GM20000 (cell line): ENCODE measurements at regions not wholly inside any gene's neighbourhood (a gene's known extent, or its start where the extent isn't known, plus 50 kb on each side); places are given as distances from the start of the nearest gene placed in this dataset.

Experiments used
- DNase-seq: peaks from one replicate; pipeline ENCODE4 v3.0.0; 2012; ENCODE audit warnings: low spot score
- TF ChIP-seq, protein P1 (sequence below): IDR thresholded peaks from 2 replicates; pipeline ENCODE4 v1.5.1; 2012; ENCODE audit warnings: mild to moderate bottlenecking, control low read depth; ENCODE audit errors: extremely low read depth, missing control alignments

GRCh38 chr1:29983321-29983720 is 740.1 kb downstream of the MATN1 start:
- DNase-seq, result no peak
- TF ChIP-seq, protein P1, sequence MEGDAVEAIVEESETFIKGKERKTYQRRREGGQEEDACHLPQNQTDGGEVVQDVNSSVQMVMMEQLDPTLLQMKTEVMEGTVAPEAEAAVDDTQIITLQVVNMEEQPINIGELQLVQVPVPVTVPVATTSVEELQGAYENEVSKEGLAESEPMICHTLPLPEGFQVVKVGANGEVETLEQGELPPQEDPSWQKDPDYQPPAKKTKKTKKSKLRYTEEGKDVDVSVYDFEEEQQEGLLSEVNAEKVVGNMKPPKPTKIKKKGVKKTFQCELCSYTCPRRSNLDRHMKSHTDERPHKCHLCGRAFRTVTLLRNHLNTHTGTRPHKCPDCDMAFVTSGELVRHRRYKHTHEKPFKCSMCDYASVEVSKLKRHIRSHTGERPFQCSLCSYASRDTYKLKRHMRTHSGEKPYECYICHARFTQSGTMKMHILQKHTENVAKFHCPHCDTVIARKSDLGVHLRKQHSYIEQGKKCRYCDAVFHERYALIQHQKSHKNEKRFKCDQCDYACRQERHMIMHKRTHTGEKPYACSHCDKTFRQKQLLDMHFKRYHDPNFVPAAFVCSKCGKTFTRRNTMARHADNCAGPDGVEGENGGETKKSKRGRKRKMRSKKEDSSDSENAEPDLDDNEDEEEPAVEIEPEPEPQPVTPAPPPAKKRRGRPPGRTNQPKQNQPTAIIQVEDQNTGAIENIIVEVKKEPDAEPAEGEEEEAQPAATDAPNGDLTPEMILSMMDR, result no peak

GRCh38 chr1:29981586-29982239 is 741.7 kb downstream of the MATN1 start:
- TF ChIP-seq, protein P1, result no peak

GRCh38 chr1:29977550-29977949 is 741.2 kb downstream of the PTPRU start:
- TF ChIP-seq, protein P1, result no peak
- DNase-seq, result no peak

More at GRCh38 chr1:29981586-29982239, 741.7 kb downstream of the MATN1 start:
- no peak for DNase-seq

- TF ChIP-seq, protein P1, result no peak
- DNase-seq, result peak; percentile 25
These were observed 738.8 kb downstream of the PTPRU start for GRCh38 chr1:29975036-29975694.

- TF ChIP-seq, protein P1, result no peak
- no peak for DNase-seq
These were observed 738.0 kb downstream of the PTPRU start for GRCh38 chr1:29974316-29974724.

GRCh38 chr1:29973406-29973805 is 737.1 kb downstream of the PTPRU start:
- TF ChIP-seq, protein P1, result no peak

DNA sequence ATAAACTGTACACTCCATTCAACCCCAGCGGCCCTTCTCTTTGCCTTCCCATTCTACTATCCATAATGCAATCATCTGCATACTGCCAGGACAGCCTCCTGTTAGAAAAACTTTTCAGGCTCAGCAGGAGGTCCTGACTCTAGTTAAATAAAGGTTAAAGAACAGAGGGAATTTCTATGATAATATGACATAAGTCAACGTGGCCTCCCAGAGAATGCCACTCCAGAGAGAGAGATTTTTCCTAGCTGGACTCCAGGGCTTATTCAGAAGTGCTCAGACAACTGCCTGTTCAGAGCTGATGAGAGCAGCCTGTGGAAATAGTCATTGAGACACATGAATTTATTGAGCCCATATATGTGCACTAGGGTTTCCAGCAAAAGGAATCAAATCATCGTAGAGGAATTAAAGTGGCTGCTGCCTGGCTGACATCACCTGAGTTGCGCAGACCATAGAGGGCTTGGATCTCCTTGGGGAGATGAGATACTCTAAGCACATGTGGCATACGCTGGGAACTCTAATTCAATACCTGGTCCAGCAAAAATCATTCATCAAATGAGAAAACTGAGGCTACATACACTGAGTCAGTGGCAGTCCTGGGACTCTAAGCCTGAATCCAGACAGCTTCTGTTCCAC is 736.2 kb downstream of the PTPRU start:
- no peak for DNase-seq
- TF ChIP-seq, protein P1, result no peak

More at GRCh38 chr1:29973406-29973805, 737.1 kb downstream of the PTPRU start:
- DNase-seq, result no peak
